Neural progenitor cell (in vitro differentiated cells): ENCODE measurements at regions not wholly inside any gene's neighbourhood (a gene's known extent, or its start where the extent isn't known, plus 50 kb on each side); places are given as distances from the start of the nearest gene placed in this dataset.

Source experiments
- CTCF ChIP-seq: fragments of 200-600 bp; sonication (generic); IDR thresholded peaks from 2 replicates; pipeline ENCODE4 v1.5.1; 2017; ENCODE audit warnings: antibody characterized with exemption, mild to moderate bottlenecking
- EZH2 ChIP-seq: fragments of 200-600 bp; sonication (generic); IDR thresholded peaks from 2 replicates; pipeline ENCODE4 v1.6.1; 2017; ENCODE audit warnings: antibody characterized with exemption, mild to moderate bottlenecking, moderate library complexity
- EZH2phosphoT487 ChIP-seq: fragments of 200-600 bp; sonication (generic); IDR thresholded peaks from 2 replicates; pipeline ENCODE4 v1.6.1; 2017; ENCODE audit warnings: antibody characterized with exemption

GRCh38 chr2:193539188-193539587, 1344.5 kb upstream of the TMEFF2 start:
- TF ChIP-seq CTCF (no peak), EZH2 (no peak), EZH2phosphoT487 (no peak)
